ENCODE measurements at regions not wholly inside any gene's neighbourhood (a gene's known extent, or its start where the extent isn't known, plus 50 kb on each side); places are given as distances from the start of the nearest gene placed in this dataset.

DNA sequence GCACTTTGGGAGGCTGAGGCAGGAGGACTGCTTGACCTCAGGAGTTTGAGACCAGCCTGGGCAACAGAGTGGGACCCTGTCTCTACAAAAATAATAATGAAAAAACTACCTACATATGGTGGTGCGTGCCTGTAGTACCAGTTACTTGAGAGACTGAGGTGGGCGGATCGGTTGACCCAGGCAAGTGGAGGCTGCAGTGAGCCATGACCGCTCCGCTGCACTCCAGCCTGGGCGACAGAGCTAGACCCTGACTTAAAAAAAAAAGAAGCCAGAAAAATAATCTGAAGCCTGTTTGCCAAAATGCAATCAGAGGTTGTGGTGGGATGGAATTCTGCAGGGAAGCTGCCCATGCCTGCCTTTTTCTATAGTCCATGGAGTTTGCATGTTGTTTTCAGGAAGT, 50.4 kb upstream of the GGTA1 start:
- DNase-seq = no peak

DNA sequence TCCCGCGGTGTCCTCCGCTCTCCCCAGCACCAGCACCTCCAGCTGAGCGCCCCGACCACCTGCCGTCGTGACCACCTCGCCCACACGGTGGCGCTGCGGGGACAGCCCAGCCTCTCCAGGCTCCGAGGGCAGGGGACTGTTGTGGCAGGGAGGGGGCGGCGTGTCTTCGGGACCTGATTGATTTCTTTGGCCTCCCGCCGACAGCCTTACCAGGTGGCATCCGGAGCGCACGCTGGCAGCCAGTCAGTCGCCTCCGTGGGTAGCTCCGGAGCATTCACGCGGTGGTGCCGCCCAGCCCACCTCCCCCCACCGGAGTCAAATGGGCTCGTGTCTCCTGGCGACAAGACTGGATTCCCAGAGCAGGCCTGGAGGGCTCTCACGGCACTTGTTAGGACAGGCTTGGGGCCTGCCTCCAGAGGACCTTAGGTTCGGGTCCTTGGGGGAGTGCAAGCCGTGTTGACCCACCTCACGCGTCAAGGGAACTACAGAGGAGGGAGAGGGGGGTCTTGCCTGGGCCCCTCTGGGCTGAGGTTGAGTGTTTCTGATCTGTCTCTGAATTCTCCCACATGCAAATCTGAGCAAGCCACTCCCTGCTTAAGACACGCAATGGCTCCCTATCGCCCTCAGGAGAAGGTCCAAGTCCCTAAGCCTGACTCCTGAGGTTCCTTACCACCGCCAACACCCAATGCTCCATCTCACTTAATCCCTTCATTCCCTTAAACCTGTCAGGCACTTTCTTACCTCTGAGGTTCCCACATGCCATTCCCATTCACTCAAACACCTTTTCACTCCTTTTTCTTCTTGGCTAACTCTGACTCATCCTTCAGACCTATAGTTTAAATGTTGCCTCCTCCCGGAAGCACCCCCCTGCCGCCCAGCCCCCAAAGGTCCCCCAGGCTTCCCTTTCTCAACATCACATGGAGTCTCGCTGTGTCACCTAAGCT, 51.2 kb upstream of the GGTA1 start:
- peak in 1 of 2 experiments; percentile 62 for DNase-seq

DNA sequence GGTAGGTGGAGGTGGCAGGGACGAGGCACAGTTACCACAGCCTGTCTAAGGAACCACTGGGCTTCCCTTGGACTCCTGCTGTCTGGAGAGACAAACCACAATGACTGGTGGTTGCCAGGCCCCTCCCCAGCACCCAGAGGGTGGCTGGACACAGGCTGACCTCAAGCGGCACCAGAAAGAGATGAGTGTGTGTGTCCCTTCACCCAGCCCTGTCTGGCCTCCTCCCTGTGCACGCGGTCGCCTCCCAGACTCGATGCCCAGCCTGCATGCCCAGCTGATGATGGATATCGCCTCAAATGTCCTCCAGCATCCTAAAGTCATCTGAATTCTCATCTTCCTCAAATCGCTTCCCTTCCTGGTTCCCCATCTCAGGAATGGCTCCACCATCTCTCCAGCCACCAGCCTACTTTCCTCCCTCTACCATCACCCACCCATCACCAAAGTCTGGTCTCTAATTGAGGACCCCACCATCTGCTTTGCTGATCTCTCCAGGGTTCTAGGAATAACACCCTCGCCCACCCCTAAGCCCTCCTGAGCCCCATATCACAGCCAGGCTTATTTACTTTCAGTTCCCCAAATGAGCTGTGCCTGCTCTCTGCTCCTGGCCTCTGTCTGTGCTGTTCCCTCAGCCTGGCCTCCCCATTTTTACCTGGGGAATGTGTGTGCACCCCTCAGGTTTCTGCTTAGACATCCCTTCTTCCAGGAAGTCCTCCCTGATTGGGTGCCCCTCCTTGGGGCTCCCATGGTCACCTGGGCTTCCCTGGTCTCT, 52.5 kb upstream of the GGTA1 start:
- no peak for DNase-seq

DNA sequence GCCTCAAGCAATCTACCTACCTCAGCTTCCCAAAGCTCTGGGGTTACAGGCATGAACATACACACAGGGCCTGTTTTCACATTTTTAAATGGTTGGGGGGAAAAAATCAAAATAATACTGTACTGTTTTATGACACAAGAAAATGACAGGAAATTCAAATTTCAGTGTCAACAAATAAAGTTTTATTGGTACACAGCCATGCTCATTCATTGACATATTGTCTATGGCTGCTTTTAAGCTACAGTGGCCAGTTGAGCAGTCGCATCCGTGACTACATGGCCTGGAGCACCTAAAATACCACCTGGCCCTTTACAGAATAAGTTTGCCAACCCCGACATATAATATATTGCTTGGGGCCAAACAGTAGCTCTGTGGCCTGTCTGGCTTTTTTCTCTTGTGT, 56.4 kb upstream of the GGTA1 start:
- no peak for DNase-seq

DNA sequence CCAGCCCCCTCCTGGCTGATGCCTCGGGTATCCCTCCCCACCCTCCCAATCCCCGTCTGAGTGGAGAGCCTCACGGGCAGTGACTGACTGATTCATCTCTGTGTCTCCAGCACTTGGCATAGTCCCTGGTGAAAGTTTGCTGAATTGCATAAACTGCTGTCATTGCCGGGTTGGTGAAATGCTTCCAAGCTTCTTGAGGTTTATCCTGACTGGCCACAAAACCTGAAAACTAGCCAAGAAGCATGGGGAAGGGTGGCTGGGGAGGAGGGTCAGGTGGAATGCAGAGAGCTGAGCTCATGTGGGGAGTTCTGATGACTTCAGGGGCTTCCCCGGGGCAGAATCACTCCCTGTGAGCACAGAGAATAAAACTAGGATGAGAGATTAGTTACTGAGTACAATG, 56.9 kb upstream of the GGTA1 start:
- DNase-seq = no peak

DNA sequence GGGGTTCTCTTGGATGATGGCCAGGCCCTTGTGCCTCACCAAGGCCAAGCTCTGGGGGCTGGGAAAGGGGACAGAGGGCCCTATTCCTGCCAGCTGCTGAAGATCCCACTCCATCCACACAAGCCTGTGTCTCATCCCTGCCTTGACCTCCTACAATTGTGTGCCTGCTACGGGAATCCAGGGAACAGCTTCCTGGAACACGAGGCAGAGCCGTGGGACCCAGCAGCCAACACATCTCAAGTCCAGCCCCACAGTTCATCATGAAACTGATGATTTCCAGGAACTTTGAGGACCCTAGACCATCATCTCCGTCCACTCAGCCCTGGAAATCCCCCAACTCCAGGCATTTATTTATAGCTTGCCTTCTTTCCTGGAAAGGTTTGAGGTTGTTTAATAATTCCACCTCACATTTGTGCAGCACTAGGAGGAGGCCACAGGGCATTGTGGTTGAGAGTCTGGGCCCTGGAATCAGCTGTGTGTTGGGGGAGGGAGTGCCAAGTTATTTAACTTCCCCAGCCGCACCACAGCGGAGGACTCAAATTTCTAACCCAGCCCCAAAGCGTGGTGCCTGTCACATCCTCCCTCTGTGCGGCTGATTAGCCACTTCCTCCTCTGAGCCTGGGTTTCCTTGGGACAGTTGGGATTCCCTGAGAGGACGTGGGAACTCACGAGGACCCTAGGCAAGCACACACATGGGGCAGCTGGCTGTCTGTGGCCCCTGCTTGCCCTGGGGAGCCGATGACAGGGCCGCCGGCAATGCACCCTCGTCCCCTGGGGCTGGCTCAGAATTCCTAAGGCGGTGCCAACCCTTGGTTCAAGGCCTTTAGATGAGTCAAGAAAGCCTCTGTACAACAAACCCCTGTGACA, 58.2 kb upstream of the GGTA1 start:
- DNase-seq = no peak

DNA sequence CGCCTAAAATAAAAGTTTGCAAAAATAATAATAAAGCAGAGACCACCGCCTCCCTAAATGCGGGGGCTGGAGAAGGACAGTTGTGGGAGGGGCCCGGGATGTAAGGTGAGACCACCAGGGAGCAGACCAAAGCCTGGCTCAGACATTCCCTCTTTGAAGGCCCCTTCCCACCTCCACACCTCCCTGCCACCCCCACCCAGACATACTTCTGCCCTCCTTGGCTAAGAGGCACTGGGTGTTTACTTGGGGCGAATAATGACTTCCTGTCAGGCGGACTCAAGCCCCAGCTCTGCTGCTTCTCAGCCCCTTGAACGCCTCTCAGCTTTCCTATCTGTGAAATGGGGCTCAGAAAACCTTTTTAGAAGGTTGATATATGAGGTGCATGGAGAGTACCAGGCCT, 58.8 kb upstream of the GGTA1 start:
- DNase-seq = no peak

DNA sequence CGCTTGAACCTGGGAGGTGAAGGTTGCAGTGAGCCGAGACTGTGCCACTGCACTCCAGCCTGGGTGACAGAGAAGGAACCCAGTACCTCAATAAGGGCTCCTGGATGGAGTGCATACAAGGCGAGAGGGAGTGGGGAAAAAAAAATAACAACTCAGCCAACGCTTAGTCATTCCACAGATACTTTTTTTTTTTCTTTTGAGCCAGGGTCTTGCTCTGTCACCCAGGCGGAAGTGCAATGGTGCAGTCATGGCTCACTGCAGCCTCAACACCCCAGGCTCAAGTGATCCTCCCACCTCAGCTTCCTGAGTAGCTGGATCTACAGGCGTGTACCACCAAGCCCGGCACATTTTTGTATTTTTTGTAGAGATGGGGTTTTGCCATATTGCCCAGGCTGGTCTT, 59.5 kb upstream of the GGTA1 start:
- no peak for DNase-seq

DNA sequence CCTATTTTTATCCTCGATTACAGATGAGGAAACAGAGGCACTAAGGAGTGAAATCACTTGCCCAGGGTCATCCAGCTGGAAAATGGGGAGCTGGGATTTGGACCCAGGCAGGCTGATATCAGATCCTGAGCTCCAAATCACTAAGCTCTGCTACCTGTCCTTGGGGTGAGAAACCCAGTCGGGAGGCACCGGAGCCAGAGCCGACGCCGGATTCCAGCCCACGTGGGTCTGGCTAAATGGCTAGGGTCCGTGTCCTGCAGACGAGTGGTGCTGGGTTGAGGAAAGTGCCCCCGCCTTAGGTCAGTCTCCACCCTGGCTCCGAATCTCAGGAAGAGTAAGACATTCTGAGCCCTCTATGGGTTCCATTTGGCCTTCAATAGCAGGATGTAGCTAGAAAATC, 61.3 kb upstream of the GGTA1 start:
- no peak for DNase-seq

DNA sequence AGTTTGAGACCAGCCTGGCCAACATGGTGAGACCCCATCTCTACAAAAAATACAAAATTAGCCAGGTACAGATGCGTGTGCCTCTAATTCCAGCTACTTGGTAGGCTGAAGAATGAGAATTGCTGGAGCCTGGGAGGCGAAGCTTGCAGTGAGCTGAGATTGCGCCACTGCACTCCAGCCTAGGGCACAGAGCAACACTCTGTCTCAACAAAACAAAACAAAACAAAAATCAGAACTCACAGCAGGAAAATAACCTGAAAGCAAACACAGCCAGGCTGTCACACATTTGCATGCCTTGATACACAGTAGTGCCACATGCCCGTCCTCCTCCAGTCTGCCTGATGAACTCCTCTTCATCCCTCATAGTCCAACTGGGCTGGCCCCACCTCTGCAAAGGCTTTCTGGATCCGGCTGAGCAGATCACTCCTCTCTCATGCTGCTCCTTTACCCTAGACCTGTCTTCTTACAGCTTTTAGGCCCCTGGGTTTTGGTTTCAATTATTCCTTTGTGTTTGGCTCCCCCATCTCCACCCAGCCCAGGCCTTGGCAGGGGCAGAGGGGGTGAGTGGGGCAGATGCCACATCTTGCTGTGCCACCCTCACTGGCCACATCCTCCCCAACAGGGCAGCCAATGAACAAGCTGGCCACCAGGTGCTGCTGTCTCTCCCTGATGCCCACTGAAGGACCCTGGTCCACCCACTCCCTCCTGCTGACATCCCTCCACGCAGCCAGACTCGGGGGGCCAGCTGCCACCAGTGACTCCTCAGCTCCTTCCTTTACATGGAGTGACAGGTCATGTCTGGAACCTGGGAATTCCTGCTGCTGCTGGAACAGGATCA, 62.0 kb upstream of the GGTA1 start:
- no peak for DNase-seq

DNA sequence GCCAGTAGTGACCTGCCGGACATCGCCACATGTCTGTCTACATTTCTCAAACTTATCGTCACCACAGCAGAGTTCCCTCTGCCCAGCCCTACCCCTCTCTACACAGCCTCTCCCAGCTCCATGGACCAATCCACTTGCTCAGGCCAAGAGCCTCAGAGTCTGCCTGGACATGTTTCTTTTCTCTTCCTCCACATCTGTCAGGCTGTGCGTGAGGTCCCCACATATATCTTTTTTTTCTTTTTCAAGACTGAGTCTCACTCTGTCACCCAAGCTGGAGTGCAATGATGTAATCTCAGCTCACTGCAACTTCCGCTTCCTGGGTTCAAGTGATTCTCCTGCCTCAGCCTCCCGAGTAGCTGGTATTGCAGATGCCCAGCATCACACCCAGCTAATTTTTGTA, 62.7 kb upstream of the GGTA1 start:
- DNase-seq = no peak

DNA sequence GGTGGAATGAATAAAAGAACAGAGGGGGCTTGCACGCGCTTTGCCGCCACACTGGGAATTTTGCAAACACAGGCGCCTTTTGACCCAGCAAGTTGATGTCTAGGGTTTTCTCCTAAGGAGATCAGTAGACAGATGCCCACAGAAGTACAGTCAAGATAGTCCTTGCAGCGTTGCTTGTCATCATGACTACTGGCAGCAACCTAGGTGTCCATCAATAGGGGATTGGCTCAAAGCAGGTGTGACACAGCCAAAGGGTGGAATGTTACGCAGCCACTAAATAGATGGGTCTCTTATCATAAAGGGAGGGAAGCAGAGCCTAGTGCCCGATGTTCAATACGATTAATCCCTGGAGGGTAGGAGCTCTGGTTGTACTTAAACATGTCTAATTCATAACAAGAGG, 63.8 kb upstream of the GGTA1 start:
- no peak for DNase-seq

DNA sequence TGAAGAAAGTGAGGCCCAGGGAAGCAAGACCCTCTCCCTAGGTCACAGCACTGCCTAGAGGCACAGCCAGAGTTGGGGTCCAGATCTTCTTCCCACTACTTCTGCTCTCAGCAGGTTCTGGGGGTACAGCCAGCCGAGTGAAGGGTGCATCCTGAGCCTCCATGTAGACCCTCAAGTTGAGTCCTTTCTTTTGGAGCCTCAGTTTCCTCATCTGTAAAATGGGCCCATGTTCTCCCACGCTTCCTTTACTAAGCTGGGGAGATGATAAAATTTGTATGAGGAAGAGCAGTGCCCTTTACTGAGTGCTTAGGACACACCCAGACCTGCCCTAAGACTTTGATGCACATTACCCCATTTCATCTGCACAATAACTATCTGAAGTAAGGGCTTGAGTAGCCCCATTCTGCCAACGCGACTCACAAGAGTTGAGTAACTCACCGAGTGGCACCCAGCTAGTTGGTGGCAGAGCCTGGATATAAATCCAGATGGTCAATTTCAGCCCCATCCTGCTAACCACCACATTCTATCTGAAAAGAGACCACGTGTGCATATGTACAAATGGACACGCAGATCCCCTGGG, 64.3 kb upstream of the GGTA1 start:
- DNase-seq = no peak

DNA sequence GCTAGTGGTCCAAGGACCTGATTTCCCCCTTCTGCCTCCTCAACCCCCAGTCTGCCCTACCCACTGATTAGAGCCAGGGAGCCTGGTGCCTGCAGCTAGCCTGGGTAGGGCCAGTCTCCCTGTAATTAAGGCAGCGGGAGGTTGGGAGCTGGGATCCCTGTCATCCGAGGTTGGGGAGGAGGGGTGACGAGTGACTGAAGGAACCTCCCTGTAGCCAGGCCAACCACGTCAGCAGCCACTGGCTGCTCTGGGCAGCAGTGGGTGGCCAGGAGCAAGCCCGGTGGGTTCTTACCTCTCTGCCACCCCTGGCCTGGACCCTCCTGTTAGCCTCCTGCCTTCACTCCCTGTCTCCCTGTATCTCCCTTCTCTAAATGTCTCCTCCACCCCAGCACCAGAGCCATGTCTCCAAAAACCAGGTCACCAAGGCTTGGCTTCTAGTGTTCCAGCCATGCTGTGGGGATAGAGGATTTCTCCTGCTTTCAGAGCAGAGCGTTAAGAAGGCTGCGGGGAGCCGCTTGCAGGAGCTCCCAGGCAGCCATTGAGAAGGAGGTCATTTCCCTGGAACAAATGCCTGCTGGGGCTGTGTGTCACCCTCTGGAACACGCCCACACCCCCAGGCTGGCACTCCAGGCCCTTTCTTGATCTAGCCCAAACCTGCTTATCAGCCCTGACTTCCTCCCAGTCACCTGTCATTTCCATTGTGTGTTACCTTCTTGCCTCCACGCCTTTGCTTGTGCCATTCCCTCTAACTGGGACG, 65.0 kb upstream of the GGTA1 start:
- no peak for DNase-seq

DNA sequence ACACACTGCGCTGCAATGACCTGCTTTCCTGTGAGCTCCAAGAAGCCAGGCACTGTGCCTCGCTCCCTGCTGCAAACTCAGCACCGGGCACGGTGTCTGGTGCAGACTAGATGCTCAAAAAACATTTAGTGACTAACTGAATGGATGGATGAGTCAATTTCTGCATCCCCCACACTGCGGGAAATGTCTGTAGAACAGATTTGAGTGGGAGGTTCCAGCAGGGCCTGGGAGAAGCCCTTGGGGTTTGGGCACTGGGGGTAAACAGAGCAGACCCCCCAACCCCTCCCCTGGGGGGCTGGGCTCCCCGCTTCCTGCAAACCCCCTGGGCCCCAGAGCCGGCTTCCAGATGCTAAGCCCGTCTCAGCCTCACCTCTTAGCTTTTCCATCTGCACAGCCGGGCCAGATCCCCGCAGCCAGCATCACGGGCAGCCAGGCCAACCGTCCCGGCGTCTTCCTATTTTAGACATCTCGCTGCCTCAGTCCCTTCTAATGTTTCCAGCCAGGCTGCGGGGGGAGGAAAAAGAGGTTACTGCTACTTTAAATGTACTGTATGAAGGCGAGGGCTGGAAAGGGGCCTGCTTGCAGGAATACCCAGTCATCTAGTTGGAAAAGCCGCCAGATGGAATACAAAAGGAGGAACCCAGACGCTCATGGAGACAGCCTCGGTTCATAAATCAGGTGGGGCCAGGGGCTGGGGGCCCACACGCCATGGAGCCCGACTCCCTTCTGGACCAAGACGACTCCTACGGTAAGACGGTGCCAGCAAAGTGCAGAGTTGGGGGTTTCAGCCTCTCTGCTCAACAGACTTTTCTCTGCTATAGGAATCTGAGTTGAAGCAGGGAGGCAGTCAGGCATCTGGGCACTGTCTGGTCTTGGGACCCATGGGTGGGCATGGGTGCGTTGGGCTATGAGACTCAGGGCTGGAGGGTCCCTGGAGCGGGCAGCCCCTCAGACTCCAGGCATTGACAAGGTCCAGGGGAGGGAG, 67.1 kb upstream of the GGTA1 start:
- DNase-seq = peak in 1 of 2 experiments; percentile 15

DNA sequence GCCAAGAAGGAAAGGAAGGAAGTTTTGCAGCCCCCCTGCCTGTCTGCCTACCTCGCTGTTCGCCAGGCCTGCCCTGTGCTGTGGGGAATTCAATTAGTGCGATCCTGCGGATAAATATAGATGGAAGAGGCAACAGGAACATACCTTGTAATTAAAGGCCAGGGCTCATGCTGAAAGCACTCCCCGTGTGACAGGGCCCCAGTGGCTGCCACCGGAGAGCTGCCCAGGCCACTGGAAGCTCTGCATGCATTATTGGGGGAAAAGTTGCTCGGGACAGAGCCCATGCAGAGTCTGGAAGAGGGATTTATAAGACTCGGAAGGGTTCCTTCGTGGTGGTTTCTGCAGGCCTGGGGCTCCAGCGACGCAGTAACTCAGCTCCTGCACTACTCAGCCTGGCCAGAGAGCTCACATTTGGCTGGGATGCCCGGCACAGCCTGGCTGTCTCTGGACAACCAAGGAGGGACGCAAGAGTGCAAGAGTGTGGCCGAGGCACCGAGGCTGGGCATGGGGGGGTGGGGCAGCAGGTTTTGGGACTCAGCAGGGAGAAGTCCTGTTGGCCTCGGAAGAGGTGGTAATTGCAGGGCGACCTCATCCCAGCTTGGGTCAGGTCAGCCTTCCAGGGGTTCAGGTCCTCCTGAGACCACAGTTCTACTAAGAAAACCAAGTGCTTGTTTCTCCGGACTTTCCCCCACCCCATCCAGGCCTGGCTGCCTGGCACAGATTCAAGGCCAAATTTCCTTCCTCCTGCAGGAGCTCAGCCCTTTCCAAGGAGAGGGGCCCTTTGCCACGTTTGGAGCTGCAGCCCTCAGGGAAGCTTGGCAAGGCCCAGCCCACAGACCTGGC, 68.1 kb upstream of the GGTA1 start:
- DNase-seq = no peak

DNA sequence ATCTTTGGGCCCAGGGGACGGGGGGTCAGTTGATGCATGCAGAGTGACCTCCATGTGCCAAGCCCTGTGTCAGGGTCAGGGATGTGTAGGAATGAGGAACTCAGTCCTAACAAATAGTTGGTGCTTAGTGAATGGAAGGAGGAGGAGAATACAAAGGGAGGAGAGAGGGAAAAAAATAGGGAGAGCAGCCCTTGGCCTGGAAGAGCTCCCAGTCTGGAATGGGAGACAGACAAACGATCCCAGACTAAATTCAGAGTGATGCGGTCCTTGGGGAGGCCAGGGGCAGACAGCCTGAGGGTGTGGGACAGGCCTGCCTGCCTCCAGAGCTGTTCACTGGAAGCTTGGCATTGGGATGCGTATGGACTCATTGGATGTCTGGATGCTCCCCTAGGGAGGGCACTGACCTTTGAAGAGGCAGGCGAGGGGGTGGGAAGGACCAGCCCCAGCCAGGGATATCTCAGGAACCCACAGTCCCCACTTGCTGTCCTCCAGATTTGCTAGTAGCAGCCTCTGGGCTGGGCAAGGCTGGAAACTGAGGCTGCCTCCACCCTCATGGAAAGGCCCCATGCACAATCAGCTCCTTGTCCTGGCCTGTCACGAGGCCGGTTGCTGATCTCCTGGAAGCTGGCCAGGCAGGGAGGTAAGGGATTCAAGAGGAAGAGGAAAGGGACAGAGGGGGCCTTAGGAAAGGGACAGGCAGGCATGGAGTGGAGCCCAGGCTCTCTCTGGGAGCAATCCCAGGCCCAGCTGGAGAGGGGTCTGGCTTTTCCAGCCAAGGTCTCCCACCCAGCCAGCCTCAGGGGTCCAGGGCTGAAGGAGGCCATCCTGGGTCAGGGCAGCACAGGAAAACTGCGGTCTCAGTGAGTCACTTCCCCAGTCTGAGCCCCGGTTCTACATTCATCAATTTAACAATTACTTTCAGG, 69.0 kb upstream of the GGTA1 start:
- DNase-seq = no peak

DNA sequence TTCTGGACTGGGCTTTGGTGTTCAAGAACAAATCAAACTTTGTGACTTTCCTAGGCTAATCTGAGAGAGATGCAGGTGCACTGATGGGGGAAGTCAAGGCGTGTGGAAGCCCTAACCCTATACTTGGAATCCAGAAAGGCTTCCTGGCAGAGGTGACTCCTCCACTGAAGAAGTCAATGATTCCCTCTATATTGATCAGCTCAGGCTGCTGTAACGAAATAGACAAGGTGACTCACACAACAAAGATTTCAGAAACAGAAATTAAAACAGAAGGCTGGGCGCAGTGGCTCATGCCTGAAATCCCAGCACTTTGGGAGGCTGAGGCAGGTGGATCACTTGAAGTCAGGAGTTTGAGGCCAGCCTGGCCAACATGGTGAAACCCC, 69.6 kb upstream of the GGTA1 start:
- DNase-seq = no peak

Measured in cerebellar nuclear complex (tissue), 1 donor.